GM12878 (cell line): ENCODE measurements at regions not wholly inside any gene's neighbourhood (a gene's known extent, or its start where the extent isn't known, plus 50 kb on each side); places are given as distances from the start of the nearest gene placed in this dataset.

Experiments used
- CTCF ChIP-seq, 3 experiments: IDR thresholded peaks in 2 of 3; conservative IDR thresholded peaks in 1 of 3; 2 replicates each; pipeline ENCODE4 v1.5.1; 2011; ENCODE audit warnings: low read depth in 3 of 3, low read length in 3 of 3, mild to moderate bottlenecking in 3 of 3, control low read depth in 2 of 3, moderate library complexity in 2 of 3, inconsistent platforms in 1 of 3, mixed read lengths in 1 of 3; ENCODE audit not compliant: control insufficient read depth in 2 of 3, insufficient read depth in 1 of 3; ENCODE audit errors: extremely low read depth in 1 of 3
- EP300 ChIP-seq, 2 experiments: fragments of 150-350 bp in 1 of 2; IDR thresholded peaks; 2 replicates each; pipeline ENCODE4 v1.6.1; 2011 to 2012; ENCODE audit warnings: low read depth in 2 of 2, low read length in 2 of 2, borderline replicate concordance in 1 of 2, improper control_type of control experiment in 1 of 2, inconsistent platforms in 1 of 2; ENCODE audit not compliant: control insufficient read depth in 1 of 2
- HDAC6 ChIP-seq: fragments of 200-600 bp; sonication (generic); IDR thresholded peaks from one replicate; pipeline ENCODE4 v1.8.0; 2017; ENCODE audit warnings: antibody characterized with exemption; ENCODE audit not compliant: unreplicated experiment
- POLR2AphosphoS2 ChIP-seq: IDR thresholded peaks from 2 replicates; pipeline ENCODE4 v1.6.1; 2011; ENCODE audit warnings: low read depth, mild to moderate bottlenecking, low read length, improper control_type of control experiment, moderate library complexity
- SMC3 ChIP-seq: IDR thresholded peaks from 2 replicates; pipeline ENCODE4 v1.6.1; 2011; ENCODE audit warnings: low read length, improper control_type of control experiment, borderline replicate concordance

GRCh38 chr5:12848709-12849108 lies 944.5 kb upstream of the CTNND2 start:
- TF ChIP-seq EP300 (IDR thresholded peaks at IDR 0.05; ENCODE audit: borderline replicate concordance in 1 of 2, control insufficient read depth in 1 of 2, low read depth in 2 of 2, low read length in 2 of 2) (no peak), SMC3 (no peak), HDAC6 (no peak), POLR2AphosphoS2 (no peak), CTCF (IDR thresholded peaks at IDR 0.05 in 2 of 3, conservative IDR thresholded peaks at IDR 0.05 in 1 of 3; ENCODE audit: control insufficient read depth in 2 of 3, extremely low read depth in 1 of 3, insufficient read depth in 1 of 3, low read depth in 3 of 3, low read length in 3 of 3) (no peak)
